HG03039 (cell line): ENCODE measurements at regions not wholly inside any gene's neighbourhood (a gene's known extent, or its start where the extent isn't known, plus 50 kb on each side); places are given as distances from the start of the nearest gene placed in this dataset.
A peak's percentile ranks its signal among the peaks of the same experiment; 100 is the strongest.

Source experiments
- ATAC-seq: cut with Tn5 transposase; IDR thresholded peaks from one replicate; pipeline ENCODE4 v1.9.1; 2021; ENCODE audit warnings: mild to moderate bottlenecking, moderate library complexity; ENCODE audit not compliant: unreplicated experiment

DNA sequence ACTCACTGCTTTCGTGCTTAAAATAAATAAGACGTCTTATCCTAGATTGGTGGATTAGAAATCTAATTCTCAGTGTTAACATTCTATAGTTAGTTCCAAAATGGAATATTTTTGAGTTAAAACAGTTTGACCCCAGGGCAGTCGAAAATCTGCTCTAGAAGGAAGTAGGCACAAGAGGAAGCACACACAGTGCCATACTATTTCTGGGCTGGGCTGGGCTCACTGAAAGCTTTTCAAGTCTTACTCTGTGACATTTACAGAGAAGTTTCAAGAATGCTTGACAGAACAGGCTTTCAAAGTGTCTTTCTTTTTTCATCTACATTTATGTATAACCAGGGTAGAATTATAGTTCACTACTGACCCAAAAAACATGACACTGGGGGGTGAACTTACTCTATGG lies 209.8 kb downstream of the SOD2 start:
- ATAC-seq, result no peak

DNA sequence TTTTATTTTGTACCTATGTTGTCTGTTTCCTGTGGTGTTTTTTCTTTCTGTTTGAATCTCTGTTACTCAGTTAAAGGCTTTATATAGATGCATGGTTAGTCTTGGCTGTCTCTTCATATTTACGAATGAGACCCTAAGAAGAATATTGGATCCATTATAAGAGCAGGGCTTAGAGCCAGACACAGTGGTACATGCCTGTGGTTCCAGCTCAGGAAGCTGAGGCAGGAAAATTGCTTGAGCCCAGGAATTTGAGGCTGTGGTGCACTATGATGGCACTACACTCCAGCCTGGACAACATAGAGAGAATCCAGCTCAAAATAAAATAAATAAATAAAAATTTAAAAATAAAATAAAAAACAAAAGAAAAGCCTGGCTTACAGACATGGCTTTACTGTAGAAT lies 211.1 kb downstream of the SOD2 start:
- ATAC-seq, result no peak

DNA sequence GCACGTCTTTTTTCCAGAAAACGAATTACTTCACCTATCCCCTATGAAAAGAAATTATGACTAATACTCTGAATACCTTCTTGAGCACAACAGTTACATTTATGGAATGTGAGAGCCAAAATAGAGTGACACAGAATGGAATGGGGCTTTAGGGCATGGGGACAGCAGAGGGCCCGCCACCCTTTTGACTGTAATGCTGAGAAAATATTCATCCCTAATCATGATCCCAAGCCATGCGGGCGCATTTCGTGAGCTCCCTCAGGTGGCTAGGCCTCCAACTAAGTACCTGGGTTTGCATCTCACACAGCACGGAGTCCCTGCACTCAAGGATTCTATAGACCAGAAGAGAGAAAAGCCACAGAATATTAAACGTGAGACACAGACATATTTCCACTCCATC lies 212.6 kb downstream of the SOD2 start:
- ATAC-seq, result no peak

DNA sequence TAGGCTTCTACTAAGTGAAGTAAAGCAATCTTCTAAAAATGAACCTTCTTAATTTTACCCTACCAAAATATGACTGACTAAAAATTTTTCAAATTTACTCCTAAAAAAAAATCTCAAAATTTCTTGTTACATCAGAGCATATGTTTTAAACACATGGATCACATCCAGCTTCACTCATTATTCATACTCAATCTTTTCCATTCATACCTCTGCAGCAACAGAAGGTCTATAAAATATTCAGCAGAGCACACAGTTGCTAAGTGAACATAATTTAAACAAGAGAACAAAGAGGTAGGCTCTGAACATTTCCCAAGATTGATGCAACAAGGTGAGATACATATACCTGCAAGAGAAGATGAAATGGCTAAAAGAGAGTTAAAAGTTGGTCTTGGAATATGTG lies 213.9 kb downstream of the SOD2 start:
- ATAC-seq, result no peak

DNA sequence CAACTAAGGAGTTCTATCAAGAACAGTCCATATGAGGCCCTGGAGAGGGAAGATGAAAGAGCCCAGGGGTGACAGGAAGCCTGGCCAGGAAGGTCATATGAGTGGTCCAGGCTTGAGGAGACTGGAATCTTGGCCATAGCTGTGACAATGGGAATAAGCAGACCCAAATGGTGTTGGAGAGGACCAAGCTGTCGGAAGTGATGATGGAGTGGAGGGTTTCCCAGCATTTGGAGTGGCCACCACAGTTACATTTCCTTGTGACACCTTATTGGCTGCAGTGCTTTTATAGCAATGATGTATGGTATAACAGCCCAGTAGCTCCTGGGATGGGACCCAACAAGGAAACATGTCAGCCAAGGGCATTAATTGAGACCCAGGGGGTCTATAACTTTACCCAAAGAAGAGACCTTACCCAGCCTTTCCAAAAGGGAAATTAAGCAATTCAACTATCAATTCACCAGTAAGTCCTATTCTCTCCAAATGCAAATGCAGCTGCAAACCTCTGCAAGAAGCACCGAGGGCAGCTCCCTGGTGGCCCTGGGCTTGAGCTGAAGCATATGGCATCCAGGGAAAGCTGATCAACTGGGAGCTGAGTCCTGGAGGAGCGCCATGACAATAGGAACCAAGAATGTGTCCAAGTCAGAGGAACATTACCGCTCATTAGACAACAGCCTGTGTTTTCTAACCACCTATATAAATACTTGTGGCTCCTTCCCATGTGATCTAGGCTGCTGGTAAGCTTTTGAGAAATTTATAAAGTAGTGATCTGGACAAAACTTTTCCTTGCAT lies 219.4 kb downstream of the SOD2 start:
- no peak for ATAC-seq

DNA sequence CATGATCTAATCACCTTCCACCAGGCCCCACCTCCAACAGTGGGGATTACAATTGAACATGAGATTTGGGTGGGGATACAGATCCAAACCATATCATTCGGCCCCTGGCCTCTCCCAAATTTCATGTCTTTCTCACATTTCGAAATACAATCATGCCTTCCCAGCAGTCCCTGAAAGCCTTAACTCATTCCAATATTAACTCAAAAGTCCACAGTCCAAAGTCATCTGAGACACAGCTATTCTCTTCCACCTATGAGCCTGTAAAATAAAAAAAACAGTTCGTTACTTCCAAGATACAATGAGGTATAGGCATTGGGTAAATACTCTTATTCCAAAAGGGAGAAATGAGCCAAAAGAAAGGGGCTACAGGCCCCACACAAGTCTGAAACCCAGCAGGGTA lies 222.6 kb downstream of the SOD2 start:
- ATAC-seq, result no peak

DNA sequence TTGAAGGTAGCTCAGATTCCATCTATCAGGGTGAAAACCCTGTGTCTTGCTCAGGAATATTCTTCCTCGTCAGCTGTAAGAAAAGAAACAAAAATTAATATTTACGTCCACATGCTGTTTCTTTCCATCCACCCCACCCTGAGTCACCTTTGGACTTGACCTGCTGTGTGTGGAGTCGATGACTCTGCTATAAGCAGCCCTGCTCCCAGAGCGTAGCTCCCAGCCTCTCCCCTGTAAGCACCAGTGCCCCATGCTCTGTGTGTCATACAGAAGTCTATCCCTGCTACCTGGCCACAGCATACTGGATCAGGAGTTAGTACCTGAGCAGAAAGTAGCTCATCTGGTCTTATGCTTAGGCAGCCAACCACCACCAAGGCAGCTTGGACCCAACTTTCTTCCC lies 223.6 kb downstream of the SOD2 start:
- no peak for ATAC-seq

DNA sequence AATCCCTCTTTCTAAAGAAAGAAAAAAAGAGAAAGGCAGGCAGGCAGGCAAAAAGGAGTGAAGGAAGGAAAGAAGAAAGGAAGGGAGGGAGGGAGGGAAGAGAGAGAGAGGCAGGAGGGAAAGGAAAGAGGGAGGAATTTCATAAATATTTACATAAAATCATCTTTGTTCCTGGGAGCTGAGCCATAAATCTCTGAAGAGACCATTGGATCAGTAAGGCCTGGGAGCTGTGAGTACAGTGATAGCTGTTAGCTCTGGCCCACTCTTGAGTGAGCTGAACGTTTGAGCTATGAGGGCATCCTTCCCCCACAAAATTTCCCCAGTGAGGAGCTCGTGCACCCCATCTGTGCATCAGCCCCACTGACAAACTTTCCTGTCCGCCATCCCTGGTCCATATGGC lies 224.0 kb downstream of the SOD2 start:
- ATAC-seq, result no peak

DNA sequence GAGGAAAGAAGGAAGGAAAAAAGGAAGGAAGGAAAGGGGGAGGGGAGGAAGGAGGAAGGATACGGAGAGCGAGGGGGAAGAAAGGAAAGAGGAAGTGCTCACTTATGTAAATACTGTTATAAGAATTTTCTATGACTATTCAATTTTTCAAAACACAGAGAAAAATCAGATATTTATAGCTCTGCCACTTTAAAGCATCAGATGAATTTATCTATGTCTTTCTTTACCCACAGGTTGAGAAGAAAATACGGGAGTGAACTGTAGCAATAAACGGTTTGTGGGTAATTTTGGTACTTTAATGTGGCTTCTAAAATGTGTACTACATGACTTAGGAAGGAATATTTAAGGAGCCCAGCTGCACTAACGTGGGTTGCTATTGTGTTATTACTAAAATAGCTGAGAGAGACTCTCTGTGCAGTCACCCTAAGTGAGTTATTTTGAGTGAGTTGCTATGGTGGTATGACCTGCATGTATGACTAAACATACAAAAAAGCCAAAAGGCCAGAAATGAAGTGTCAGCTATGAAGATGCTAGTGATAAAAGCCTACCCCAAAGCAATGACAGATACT lies 225.5 kb downstream of the SOD2 start:
- ATAC-seq, result peak; percentile 93

DNA sequence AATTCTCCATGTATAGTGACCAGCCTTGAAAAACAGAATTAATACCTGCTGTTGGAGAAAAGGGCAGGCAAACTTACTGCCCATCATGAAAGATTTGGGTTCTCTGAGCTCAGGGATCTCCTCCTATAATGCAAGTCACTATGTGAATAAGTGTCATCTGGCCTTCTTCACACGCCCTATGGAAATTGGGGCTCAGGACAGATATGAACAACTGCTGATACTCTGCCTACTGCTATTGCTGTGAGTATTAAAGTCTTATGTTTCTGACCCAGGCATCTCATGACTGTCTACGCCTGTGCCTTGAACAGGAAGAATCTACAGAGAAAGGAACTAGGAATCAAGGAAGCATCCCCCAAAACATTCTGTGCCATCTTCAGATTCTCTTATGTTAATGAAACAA lies 226.1 kb downstream of the SOD2 start:
- no peak for ATAC-seq

DNA sequence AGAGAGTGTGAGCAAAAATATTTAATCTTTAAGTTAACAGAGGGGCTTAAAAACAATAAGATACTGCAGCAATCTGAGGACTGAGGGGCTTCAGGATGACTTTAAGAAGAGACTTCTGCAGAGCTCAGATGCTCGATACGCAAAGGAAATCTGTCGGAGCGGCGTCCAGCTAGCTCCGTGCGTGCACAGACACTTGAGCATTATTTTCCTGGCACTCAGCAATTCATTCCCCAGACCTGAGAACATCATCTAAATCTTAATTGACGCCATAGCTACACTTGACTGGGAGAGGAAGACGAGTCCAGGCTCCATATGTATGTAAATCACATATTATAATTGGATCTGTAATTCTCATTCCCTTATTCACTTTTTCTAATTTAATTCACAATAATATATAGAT lies 228.2 kb downstream of the SOD2 start:
- no peak for ATAC-seq

DNA sequence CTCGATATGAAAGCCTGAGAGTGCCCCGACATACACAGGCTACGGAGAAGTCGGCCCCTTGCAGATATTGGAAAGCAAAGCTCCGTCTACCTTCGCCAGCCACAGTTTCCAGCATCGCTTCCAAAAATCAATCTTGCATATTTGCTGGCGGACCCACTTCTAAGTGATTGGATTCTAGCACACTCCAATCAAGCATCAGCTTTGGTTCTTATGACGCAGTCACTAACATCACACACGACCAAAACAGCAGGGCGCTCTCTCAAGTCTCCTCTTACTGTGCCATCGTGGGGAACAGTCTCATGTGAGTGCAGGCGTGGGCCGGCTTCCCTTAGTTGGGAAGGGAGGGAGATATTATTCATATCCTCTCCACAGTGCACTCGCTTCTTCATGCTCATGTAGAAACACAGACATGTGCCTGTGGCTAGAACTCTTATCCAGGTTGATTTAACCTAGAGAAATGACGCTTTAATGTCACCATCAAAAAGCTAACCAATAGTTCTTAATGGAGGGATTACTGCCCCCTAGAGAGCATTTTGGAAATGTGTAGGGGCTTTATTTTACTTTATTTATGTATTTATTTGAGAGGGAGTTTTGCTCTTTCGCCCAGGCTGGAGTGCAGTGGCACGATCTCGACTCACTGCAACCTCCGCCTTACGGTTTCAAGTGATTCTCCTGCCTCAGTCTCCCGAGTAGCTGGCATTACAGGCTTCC lies 229.8 kb downstream of the SOD2 start:
- no peak for ATAC-seq

DNA sequence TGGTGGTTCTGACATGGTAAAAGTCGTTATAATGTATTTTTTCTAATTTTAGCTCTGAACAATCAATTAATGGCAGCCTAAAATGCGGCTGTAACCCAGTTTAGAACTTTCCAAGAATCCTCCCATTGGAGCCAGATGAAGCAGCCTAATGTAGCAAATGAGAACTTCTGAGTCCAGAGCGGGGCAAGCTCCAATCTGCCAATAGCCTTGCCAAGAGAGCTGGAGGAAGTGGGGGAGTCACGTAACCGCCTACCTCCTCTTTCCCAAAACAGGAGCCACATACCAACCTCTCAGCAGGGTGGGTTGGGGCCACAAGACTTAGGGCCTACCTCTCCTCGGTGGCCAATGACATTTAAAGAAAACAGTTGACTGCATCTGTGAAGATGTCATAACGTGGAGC lies 230.6 kb downstream of the SOD2 start:
- ATAC-seq, result no peak

DNA sequence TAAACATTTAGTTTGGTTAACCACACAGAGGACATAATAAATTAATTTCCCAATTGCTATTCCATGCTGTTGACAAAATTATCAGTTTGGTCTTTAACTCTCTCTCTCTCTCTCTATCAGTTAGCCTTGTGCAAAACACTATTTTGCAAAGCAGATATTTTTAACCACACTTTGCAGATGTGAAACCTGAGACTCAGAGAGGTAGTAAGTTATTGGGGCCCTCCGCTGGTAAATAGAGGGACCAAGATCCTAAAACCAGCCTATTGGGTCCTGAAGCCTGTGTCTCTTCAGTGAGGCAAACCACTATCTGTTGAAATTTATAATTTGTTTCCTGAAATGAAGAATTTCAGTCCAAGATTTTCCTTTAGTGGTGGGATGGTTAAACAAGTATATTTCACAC lies 231.0 kb downstream of the SOD2 start:
- ATAC-seq, result peak; percentile 68

DNA sequence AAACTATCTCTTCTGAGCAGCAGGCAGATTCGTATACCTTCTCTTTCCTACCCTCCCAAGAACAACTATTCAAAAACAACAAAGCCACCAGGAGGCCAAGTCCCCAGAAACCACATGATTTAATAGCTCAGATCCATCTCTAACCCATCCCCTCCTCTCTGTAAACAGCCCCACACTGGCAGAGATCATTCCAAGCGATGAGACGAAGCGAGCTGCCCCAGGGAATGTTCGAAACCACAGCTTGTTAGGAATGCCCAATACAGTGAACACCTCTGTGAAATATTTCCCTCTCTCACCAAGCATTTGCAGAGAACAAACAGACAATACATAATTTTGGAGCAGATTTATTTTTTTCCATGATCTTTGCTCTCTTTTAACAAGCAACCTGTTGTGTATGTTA lies 231.8 kb downstream of the SOD2 start:
- no peak for ATAC-seq

DNA sequence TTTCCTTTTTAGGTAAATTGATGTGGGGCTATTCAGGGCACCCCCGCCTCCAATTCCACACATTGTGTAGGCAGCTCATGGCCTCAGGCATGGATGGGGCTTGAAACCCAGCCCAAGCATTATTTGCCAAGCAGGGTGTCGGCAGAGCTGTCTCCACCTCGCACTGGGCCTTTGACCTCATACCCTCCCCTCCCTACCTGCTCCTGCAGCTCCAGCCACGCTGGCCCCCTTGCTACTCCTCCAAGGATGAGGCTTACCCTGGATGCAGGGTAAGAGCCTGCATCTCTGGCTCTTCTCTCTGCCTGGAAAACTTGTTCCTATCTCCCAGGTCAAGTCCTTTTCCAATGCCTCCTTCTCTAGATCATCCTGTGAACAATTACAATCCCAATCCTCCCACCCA lies 232.6 kb downstream of the SOD2 start:
- ATAC-seq, result no peak

DNA sequence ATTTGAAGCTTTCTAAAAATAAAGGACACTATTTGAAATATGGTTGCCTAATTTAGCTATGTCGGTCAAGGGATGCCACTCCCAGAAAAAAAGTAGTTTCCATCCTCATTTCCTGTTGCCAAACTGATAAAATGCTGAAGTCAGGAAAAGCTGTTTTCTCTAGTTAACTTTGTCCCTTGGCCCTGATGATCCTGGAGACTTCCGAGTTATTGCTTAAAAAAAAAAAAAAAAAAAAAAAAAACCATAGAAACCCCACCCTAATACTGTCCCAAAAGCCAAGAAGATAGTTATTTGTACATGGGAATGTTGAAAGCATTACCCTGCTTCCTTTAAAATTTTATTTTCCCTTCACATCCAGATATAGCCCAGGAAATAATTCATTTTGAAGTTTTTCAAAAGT lies 236.7 kb downstream of the SOD2 start:
- ATAC-seq, result no peak

DNA sequence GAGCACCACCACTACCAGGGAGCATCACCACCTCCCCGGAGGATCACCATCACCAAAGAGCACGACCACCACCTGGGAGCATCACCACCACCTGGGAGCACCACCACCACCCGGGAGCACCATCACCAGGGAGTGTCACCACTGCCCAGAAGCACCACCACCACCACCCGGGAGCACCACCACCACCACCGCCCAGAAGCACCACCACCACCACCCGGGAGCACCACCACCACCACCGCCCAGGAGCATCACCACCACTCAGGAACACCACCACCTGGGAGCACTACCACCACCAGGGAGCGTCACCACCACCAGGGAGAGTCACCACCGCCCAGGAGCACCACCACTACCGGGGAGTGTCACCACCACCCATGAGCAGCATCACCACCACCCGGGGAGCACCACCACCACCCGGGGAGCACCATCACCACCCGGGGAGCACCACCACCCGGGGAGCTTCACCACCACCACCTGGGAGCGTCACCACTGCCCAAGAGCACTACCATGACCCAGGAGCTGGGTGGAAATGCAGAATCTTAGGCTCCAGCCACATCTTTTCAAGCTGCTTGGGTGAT lies 237.3 kb downstream of the SOD2 start:
- ATAC-seq, result no peak

DNA sequence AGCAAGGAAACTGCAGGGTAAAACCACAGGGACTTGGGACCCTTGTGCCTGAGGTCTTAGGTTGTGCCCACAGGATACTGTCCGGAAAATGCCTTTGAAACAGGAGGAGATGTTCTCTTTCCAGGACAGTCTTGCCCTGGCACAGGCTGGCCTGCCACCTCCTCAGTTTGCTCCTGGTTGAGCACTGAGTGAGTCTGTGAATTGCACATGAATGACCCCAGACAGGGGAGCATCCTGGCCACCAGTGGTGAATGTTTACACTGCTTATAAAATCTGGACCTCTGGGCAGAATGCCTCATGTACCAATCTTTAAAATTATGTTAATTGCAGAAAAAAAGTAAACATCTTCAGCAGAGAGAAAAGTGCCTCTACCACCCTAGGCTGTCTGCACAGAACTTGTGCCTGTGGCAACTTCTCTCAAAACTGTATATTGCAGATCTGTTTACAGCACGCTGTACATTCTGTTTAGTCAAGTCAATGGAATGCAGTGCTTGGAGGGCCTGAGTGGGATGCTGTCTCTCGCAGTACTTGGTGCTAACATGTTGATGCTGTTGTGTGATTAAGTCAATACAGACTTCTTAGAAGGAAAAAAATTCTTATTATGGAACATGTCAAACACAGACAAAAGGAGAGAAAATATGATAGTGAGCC lies 242.1 kb downstream of the SOD2 start:
- no peak for ATAC-seq

DNA sequence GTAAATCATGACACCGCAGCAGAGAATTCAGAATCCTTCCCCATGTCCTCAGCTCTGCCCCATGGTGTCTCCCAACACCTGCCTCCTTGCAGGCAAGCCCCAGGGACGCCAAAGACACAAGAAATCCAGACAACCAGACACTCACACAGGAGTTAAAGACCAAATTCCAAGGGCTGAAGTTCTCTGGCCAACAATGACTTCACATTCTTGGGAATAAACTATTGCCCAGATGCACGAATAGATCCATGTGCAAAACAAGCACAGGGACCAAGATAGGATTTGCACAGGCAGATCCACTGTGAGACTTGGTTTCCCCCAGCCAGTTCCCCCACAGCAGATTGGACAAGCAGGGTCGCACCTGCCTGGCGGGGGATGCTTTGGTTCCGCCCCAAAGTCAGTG lies 246.7 kb downstream of the SOD2 start:
- no peak for ATAC-seq

DNA sequence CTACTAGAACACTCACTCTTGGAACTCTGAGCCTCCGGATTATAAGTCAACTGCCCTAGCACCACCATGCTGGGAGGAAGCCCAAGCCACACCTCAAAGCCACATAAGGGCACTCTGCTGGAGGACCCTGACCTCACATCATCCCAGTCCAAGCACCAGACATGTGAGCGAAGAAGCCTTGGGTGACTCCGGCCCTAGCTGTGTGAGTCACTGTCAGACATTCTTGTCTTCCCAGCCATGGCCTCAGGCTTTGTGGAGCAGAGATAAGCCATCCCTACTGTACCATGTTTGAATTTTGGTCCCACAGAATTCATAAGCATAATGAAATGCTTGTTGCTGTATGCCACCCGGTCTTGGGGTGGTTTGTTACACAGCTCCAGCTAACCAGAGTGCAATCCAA lies 247.7 kb downstream of the SOD2 start:
- ATAC-seq, result no peak
